HG02981 (cell line): ENCODE measurements at regions not wholly inside any gene's neighbourhood (a gene's known extent, or its start where the extent isn't known, plus 50 kb on each side); places are given as distances from the start of the nearest gene placed in this dataset.

Experiments
- ATAC-seq: cut with Tn5 transposase; IDR thresholded peaks from one replicate; pipeline ENCODE4 v1.9.1; 2021; ENCODE audit warnings: mild to moderate bottlenecking, moderate library complexity; ENCODE audit not compliant: unreplicated experiment

DNA sequence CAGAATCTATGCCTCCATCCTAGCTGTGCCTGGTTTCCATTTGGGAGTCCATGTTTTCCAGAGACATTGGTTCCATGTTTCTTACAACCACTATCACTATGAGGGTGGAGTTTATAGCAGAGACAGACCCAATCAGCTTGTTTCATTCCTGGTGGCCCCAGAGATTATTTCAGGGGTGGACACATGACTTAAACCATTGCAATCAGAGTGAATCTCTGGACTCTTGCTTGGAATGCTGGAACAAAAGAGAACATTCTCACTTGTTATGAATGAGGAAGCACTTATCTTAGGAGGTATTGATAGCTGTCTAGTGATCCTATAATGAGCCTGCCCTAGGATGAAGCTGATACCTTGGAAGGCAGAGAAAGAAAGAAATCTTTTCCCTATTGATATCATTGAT, 250.3 kb downstream of the ATG4C start:
- no peak for ATAC-seq

DNA sequence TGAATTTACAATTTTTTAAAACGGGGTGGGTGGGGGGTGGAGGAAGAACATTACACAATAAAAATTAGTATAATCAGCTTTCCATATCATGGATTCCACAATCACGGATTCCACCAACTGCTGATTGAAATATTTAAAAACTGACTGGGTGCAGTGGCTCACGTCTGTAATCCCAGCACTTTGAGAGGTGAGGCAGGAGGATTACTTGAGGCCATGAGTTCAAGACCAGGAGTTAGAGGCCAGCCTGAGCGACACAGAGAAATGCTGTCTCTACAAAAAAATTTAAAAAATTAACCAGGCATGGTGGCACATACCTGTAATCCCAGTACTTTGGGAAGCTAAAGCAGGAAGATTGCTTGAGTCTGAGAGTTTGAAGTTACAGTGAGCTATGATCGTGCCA, 254.7 kb downstream of the ATG4C start:
- no peak for ATAC-seq

DNA sequence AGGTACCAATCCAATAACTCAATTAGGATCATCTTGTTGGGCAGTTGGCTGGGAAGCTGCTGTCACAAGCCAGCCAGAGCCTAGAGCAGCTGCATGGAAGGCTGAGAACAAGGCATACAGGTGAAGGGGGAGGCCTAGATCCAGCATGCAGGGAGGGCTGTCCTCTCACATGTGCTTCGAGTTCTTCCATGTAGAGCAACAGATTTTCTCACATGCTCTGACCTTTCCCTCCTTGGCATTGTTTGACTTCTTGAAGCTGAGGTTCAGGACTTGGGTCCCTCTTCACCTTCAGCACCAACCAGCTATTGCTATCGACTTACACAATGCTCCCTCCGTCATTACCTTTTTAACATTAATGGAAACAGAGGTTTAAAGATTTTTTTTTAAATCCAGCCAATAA, 257.7 kb downstream of the ATG4C start:
- no peak for ATAC-seq

DNA sequence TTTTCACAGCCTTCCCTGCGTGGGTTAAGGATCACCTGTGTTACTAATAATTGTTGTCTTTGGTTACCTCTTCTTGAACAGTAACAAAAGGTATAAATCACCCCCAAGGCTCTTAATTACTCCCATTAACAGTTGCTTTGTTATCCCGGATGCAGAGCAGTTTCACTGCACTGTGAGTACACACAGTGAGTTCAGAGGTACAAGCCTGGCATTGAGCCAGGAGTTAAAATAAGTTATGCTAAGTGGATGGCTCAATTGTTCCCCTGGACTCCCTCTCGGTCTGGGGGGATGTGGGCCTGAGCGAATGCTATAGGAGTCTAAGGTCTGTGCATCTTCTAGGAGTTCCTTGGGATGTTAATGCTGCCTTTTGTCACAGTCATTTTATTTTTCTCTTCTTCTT, 258.3 kb downstream of the ATG4C start:
- ATAC-seq = no peak

DNA sequence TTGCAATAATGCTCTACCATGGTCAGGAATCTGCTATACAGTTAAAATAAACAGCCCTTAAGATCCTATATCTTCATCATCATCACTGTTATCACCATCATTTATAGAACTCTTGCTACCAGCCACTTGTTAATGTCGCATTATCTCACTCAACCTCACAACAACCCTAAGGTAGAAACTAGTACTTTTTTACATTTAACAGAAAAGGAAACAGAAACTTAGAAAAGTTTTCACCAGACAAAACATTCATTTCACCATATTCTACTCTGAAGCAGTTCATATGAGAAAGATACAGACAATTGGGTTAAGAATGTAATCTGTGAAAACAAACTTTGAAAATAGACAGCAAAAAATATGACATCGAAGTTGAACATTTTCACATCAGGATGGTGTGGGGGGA, 262.6 kb downstream of the ATG4C start:
- no peak for ATAC-seq

DNA sequence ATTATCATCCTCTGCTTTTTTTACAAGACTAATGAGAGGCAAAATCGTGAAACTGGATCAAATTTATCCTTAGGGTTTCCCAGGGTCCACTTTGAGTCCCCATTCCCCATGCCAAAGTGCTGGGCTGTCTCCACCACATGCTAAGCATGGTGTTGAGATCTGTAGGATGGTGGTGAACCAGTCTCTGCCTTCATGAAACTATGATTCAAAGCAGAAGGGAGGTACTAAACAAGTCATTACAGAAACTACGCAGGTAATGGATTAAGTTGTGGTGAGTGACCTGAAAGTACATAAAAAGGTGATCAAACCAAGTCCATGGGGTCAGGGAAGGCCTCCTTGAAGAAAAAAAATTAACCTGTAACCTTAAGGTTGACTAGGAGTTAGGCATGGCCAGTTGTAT, 265.2 kb downstream of the ATG4C start:
- ATAC-seq = no peak

DNA sequence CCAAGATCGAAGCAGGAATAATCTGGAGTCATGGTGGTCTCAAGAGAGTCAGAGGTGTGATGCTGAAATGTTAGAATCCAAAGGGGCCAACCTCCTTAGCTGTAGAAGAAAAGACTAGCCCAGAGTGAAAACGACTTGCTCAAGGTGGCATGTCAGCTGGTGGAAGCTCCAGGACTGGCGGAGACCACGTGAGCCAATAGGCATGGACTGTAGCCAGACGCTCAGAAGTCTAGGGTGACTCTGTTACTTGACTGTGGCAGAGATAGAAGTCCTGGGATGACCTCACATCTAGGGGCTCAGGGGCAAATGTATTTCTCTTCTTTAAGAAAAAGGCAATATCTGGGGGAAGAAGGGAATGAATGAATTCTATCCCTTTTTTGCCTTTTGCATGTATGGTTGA, 267.4 kb downstream of the ATG4C start:
- no peak for ATAC-seq

DNA sequence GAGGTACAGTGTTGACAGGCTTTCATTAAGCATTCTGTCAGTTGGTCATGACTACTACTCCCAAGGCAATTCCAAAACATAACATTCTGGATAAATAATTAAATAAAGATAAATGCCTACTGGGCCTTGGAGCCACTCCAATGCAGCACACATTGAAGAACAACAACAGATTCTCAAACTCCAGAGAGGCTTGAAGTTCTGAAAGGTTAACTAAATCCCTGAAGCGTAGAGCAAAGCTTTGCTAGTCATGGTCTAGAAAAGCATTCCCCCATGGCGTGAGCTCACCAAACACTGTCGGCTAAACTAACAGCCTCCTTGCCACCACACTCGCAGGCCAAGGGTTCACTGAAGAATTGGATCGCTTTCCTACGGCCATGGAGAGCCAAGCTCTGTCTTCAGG, 268.0 kb downstream of the ATG4C start:
- ATAC-seq = no peak

DNA sequence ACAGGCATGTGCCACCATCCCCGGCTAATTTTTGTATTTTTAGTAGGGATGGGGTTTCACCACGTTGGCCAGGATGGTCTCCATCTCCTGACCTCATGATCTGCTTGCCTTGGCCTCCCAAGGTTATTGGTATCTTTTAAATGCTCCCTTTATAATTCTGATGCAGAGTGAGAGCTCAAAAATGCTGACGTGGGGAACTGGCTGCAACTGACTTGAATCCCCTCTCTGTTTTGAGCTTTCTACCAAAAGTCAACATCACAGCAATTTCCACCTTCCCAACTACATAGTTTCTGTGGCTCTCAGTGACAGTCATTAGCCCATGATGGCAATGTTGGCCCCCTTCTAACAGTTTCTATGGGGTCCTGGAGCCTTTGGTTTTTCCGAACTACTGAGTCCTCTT, 268.2 kb upstream of the FOXD3 start:
- ATAC-seq = no peak

DNA sequence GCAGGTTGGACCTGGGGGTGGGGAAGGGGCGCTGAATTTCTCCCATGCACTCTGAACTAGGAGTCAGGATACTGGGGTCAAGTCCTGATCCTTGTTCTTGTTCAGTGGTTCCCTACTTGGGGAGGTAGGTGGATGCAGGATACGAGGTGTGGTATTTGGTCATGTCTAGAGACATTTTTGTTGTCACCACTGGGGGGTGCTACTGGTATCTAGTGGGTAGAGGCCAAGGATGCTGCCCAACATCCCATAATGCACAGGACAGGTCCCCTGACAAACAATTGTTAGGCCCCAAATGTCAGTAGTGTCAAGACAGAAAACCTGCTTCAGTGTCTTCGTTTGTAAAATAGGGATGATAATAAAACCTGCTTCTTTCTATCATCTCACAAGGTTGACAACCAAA, 259.0 kb upstream of the FOXD3 start:
- ATAC-seq = no peak

DNA sequence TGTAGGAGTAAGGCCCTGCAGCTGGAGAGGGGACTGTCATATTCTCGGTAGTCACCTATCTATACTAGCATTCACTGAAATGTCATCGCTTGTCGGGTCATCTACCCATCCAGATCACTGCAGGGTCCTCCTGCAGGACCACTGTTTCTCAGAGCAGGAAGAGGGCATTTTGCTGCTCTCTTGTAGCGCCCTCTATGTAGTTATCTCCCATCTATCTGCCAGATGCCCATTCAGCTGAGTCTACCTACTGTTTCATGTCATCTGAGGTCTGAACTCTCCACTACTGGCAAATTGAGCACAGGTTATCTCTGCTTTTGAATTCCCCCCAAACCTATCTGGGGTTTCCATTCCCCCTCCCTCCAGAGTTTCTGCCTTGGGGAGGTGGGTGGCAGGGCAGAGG, 258.2 kb upstream of the FOXD3 start:
- ATAC-seq = no peak

DNA sequence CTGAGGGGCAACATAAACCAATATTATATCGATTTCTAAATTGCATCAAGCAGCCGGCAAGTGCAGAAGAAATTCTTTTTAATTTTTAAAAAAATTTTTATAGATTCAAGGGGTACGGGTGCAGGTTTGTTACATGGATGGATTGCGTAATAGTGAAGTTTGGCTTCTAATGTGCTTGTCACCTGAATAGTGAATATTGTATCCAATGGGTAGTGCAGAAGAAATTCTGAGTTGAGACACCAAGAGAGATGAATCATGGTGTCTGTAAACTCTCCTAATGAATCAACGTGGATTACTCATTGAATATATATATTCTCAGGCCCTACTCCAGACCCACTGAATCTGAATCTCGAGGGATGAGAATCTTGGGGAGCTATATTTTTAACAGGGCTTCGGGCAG, 253.7 kb upstream of the FOXD3 start:
- ATAC-seq = no peak

DNA sequence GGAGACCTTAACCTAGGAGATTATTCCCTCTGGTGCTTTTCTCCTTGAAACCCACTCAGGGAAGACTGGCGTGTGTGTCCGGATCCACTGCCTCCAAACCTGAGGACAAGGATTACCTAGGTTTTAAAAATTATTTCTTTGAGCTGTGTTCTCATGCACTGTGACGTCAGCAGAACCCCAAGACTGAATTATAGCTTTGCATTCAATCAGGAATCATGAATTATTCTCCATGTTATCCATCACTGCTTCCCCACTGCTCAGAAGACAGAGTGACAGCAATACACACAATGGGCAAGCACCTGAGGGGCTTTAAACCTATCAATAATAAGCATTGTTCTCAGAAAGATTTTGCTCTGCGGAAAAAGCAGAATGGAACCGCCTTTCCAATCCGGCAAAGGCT, 253.2 kb upstream of the FOXD3 start:
- ATAC-seq = no peak

DNA sequence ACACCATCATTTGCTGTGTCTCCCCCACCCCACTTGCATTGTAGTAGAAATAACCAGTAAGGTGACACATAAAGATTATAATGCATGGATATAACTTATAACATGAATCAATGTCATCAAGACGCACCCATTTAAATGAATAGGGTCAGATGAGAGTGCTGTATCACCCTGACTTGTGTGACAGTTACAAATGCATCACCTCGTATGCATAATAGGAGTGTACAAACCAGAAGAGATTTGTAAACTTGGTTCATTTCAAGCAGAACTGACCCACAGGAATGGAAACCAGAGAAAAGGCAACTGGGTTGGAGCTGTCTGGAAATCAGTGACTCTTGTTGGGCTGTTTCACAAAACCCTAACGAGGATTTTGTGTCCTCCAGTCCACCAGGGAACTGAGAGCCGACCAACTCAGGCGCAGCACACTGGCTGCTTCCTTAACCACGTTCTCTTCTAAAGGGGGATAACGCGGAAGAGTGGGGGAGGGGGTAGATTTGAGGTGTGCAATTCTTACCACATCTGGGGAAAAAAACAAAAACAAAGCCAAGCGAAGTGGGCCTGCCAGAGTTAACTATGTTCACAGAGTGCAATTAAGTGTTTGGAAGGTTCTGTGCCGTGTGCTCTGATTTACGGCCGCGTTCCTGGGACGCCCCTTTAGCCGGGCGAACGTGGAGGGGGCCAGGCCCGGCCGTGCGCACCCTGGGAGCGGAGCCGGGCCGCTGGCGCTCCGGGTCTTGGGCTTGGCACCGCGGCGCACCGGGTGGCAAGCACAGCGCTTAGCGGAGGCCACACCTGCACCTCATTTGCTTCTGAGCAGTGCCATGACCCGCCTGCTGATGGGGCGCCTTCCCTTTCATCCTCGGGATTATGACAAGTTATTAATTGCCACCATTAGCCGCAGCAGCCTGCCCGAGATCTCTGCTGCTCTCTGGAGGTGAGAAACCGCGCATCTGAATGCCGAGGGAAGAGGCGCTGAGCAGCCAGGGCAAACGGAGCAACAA, 248.8 kb upstream of the FOXD3 start:
- no peak for ATAC-seq

DNA sequence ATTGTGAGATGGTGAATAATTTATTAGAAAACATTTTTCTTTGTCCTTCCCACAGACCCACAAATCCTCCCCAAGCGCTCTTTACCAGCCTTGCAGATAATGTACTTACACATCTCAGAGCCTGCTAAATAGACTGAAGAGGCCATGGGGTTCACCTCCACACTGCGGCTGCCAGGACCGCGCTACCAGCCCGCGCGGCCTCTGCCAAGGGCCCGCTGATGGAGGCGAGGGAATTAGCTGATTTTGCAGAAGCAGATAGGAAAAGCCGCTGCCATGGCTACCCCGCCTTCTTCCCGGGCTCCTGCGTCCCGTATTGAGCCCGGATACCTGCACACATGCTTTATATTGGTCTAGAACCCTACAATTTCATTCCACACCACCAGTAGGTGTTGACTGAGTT, 248.0 kb upstream of the FOXD3 start:
- ATAC-seq = no peak

DNA sequence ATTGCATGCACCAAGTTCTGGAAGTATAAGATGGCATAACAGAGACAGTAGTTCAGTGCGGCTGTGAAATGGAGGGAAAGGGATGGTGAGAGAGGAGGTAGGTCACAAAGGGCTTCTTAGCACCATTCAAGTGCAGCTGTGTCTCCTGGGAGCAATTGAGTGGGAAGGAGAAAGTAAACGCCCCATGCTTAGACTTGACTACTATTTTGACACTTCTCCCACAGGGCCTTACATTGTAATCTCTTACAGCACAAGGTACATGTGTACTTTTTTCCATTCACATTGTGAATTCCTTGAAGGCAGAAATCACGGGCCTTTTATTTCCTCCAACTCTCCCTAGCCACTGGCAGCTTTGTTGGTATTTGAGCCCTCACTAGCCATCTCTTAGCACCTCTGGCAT, 239.6 kb upstream of the FOXD3 start:
- no peak for ATAC-seq

DNA sequence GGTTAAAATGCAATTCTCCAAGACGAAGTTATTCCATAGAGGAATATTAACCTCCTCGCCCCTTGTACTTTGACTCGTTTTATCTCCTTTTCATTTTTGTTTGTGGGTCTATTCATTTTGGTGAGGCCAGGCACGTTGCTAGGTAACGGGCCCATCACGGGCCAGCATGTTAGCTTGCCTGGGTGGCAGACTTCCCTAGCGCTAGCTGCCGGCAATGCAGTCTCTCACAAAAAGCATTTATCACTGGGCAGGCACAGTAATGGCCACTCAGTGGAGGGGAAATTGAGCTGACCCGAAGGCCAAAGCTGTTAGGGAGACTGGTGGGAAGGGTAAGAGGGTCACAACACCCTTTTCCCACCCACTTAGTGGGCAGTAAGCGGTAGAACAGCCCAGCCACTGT, 234.4 kb upstream of the FOXD3 start:
- no peak for ATAC-seq

DNA sequence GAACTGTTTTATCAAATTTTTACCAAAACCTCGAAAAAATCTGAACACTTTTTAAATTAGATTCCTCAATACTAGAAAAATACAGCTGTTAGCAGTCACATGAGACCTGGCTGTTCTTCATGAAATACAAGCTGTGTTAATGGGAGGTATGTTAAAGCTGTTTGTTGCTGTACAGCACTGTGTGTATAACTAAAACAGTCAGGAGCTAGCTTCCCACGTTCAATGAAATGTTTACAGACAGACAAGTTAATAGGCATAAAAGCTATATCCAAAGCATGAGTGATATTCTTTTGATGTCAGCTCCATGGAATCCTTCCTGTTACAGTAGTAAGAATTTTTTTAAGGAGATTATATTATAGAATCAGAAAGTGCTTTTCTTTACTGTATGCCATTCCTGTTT, 223.2 kb upstream of the FOXD3 start:
- no peak for ATAC-seq

DNA sequence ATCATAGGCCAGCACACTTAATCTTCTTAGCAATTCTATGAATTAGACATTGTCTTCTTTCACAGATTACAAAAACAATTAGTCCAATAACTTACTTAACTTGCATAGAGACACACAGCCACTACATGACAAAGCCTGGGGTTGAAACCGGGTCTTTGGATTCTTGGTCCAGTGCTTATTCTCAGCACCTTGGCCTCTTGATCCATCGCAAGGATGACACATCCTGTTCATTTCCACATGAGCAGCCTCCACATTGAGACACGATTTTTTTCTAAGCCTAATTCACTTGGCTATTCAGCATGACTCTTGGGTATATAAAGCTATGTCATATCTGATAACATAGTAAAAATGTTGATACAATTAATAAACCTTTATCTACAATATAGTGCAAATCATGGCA, 221.0 kb upstream of the FOXD3 start:
- ATAC-seq = no peak

DNA sequence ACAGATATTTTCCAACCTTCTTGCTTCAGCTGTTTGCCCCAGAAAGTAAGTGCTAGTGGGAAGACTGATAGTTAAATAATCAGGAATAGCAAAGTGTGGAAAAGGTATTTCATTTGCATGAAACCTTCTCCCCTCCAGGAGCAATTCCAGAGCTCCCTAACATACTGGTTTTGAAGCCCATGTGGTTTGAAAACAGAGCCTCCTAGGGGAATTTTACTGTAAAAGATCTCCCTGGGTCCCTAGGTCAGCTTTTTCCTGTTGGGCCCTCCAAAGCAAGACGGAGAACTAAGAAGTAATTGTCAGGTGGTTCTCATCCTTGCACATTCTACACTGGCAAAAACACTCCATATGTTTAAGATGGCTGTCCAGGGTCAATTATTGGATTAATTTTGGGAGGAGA, 218.7 kb upstream of the FOXD3 start:
- ATAC-seq = no peak

DNA sequence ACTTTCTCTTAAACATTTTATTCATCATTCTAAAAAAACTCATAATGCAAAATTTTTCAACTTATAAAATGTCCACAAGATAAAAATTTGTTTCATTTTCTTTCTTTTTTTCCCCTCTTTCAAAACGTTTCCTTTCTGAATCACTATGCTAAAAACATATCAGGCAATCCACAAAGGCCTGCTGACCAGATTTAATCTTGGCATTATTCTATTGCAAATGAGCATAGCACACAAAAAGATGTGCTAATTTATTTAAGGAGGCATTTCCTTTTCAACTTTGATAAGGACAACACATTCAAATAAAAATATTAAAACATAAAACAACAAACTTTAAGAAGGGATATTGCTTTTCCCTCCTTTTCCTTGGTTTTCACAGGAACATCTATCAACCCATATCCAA, 215.3 kb upstream of the FOXD3 start:
- ATAC-seq = no peak

DNA sequence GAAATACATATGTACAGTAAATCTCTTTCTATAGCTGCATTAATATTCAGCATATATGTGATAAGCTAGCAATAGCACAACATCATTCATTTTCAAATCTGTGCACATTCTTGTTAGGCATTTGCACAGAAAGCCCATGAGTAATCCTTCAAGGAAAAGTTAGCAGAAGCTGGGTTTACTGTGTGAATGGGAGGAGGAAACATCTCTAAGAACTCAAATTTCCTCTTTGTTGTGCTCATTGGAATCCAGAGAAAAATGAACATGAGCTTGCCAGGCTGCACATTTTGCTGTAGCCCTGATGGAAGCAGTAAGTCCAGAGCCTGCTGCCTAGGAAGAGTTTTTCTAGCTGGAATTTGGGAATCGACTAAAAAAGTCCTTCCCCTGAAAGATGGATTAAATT, 214.2 kb upstream of the FOXD3 start:
- ATAC-seq = no peak
